ENCODE measurements at regions not wholly inside any gene's neighbourhood (a gene's known extent, or its start where the extent isn't known, plus 50 kb on each side); places are given as distances from the start of the nearest gene placed in this dataset.

GRCh38 chr3:21168471-21168870 is 582.5 kb downstream of the ZNF385D start:
- no peak for DNase-seq
- Histone ChIP-seq H3K4me3 (ENCODE audit: low read depth, low read length) (no peak overlapping the region), H3K9me3 (no peaks in the 10 kb centered on the region), H3K36me3 (no peaks in the 10 kb centered on the region), H3K27me3 (no peaks in the 10 kb centered on the region), H3K4me1 (no peaks in the 10 kb centered on the region)
- TF ChIP-seq, protein P1, sequence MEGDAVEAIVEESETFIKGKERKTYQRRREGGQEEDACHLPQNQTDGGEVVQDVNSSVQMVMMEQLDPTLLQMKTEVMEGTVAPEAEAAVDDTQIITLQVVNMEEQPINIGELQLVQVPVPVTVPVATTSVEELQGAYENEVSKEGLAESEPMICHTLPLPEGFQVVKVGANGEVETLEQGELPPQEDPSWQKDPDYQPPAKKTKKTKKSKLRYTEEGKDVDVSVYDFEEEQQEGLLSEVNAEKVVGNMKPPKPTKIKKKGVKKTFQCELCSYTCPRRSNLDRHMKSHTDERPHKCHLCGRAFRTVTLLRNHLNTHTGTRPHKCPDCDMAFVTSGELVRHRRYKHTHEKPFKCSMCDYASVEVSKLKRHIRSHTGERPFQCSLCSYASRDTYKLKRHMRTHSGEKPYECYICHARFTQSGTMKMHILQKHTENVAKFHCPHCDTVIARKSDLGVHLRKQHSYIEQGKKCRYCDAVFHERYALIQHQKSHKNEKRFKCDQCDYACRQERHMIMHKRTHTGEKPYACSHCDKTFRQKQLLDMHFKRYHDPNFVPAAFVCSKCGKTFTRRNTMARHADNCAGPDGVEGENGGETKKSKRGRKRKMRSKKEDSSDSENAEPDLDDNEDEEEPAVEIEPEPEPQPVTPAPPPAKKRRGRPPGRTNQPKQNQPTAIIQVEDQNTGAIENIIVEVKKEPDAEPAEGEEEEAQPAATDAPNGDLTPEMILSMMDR (IDR thresholded peaks at IDR 0.05; ENCODE audit: low read depth, low read length): no peak

DNA sequence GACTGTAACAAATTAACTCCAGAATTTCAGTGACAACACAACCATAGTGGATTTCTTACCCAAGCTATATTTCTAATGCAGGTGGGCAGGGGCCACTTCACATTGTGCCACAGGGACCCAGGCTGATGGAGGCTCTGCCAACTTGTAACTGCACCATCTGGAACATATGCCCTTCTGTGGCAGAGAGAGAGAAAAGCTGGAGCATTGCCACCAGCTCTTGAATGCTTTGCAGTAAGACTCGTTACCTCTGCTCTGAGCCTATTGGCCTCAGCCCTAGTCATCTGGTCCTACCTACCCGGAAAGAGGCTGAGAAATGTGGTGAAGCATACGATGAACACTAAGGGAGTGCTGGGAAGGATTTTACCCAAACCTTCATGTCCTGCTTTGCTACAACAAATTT is 587.1 kb downstream of the ZNF385D start:
- H3K36me3 ChIP-seq: no peaks in the 10 kb centered on the region
- no peaks in the 10 kb centered on the region for H3K27me3 ChIP-seq
- DNase-seq: no peak
- no peak overlapping the region for H3K4me3 ChIP-seq (ENCODE audit: low read depth, low read length)
- H3K9me3 ChIP-seq: no peaks in the 10 kb centered on the region
- TF ChIP-seq, protein P1 (IDR thresholded peaks at IDR 0.05; ENCODE audit: low read depth, low read length): no peak
- no peaks in the 10 kb centered on the region for H3K4me1 ChIP-seq

- Histone ChIP-seq H3K4me3 (ENCODE audit: low read depth, low read length) (no peak overlapping the region), H3K36me3 (no peaks in the 10 kb centered on the region), H3K9me3 (no peaks in the 10 kb centered on the region), H3K4me1 (no peaks in the 10 kb centered on the region), H3K27me3 (no peaks in the 10 kb centered on the region)
- TF ChIP-seq, protein P1 (IDR thresholded peaks at IDR 0.05; ENCODE audit: low read depth, low read length): no peak
- DNase-seq: no peak
Measured at GRCh38 chr3:21159543-21159906, 591.5 kb downstream of the ZNF385D start.

DNA sequence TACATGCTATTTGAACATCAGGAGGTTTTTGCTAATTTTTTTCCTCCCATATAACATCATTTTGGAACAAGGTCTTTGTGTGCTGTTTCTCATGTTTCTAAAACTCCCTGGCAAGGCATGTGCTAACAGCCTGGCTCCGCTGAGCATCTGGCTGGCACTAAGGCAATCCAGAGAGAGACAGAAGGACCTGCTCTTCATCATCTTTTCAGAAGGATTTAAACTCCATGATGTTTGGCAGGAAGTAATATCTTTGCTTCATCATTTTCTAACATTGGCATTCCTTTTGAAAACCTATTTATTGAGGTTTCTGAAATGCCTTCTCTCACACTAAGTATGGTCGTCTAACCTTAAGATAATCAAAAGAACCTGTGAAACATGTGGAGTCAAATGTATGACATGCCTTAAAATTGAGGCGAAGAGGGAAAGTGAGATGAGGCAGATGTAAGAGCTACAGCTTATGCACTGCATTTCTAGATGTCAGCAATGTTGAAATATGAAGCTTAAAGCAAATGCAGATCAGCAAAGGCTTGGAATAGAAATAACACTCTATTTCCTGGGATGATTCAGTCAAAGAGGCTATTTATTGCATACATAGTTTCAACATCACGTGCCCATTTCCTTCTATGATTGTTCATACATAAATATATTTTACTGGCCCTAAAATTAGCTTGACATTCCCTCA is 592.0 kb downstream of the ZNF385D start:
- TF ChIP-seq, protein P1 (IDR thresholded peaks at IDR 0.05; ENCODE audit: low read depth, low read length): no peak
- DNase-seq: no peak
- Histone ChIP-seq H3K4me3 (ENCODE audit: low read depth, low read length) (no peak overlapping the region), H3K27me3 (no peaks in the 10 kb centered on the region), H3K36me3 (no peaks in the 10 kb centered on the region), H3K9me3 (no peaks in the 10 kb centered on the region), H3K4me1 (no peaks in the 10 kb centered on the region)

DNA sequence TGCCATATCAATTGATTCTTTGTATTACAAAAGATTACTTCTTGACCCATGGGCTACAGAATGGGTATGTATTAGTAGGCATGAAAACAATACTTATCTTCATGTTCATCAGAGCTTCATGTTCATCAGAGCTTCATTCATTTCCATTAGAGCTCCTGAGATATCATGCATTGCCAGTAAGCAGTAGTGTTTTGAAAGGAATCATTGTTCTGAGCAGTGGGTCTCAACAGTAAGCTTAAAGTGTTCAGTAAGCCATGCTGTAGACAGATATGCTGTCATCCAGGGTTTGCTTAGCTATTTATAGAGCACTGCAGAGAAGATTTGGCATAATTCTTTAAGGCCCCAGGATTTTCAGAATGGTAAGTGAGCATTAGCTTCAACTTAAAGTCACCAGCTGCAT is 596.1 kb downstream of the ZNF385D start:
- no peak overlapping the region for H3K4me3 ChIP-seq (ENCODE audit: low read depth, low read length)
- TF ChIP-seq, protein P1 (IDR thresholded peaks at IDR 0.05; ENCODE audit: low read depth, low read length): no peak
- H3K36me3 ChIP-seq: no peaks in the 10 kb centered on the region
- no peak for DNase-seq
- no peaks in the 10 kb centered on the region for H3K4me1 ChIP-seq
- H3K27me3 ChIP-seq: no peaks in the 10 kb centered on the region
- H3K9me3 ChIP-seq: no peaks in the 10 kb centered on the region

- no peak overlapping the region for H3K4me3 ChIP-seq (ENCODE audit: low read depth, low read length)
Measured at GRCh38 chr3:21152555-21152954, 598.5 kb downstream of the ZNF385D start.

More at GRCh38 chr3:21152555-21152954, 598.5 kb downstream of the ZNF385D start:
- H3K27me3 ChIP-seq: no peaks in the 10 kb centered on the region
- H3K36me3 ChIP-seq: no peaks in the 10 kb centered on the region
- no peaks in the 10 kb centered on the region for H3K9me3 ChIP-seq
- H3K4me1 ChIP-seq: no peaks in the 10 kb centered on the region
- TF ChIP-seq, protein P1 (IDR thresholded peaks at IDR 0.05; ENCODE audit: low read depth, low read length): no peak
- no peak for DNase-seq

Data from BE2C (cell line).